HepG2 (cell line): ENCODE measurements at regions not wholly inside any gene's neighbourhood (a gene's known extent, or its start where the extent isn't known, plus 50 kb on each side); places are given as distances from the start of the nearest gene placed in this dataset.

Experiments used
- ATAC-seq: fragments of 200-7000 bp; cut with Tn5 transposase; 3 replicates; pipeline ENCODE4 v1.9.1; 2020; ENCODE audit warnings: mild to moderate bottlenecking, moderate library complexity
- BruUV-seq: library from RNA; stranded (reverse); fragments of 400-500 nt; replicated peaks from 2 replicates; lab custom pipeline; 2021; lab: Mats Ljungman, UMichigan
- CTCF ChIA-PET: fragments of 300-600 bp; formaldehyde crosslinking; extraction: SDS; loops from one replicate; lab custom pipeline; 2021; ENCODE audit warnings: low total read pairs, inconsistent platforms, low intra/inter-chr PET ratio; lab: Yijun Ruan, JAX
- POLR2A ChIA-PET: fragments of 350-600 bp; sonication (Branson Sonifier 250); formaldehyde crosslinking; loops from one replicate; lab custom pipeline; 2020; ENCODE audit warnings: antibody characterized with exemption, inconsistent platforms; lab: Yijun Ruan, JAX
- DNase-seq: peaks from one replicate; pipeline ENCODE4 v3.0.0-alpha.2; 2015; ENCODE audit warnings: low spot score
- FAIRE-seq: peaks from 3 replicates; lab custom pipeline; 2011; peaks lifted over from hg19 to GRCh38; lab: Jason Lieb, UNC
- H2AFZ ChIP-seq: one replicate; pipeline ENCODE4 v1.6.1; 2011; ENCODE audit warnings: low read length, inconsistent platforms
- H3K27ac ChIP-seq: fragments of 300-600 bp; 3 replicates; pipeline ENCODE4 v1.8.0; 2011; ENCODE audit warnings: mixed run types, mild to moderate bottlenecking, mixed read lengths, low read length, inconsistent platforms; ENCODE audit not compliant: insufficient read depth; ENCODE audit errors: extremely low read length
- H3K27me3 ChIP-seq, 2 experiments: fragments of 200-600 bp in 1 of 2; 2 replicates in 1 of 2; 3 replicates in 1 of 2; pipeline versions ENCODE4 v1.6.0 to v1.8.0; 2011; ENCODE audit warnings: low read length in 2 of 2, mild to moderate bottlenecking in 2 of 2, moderate library complexity in 2 of 2, inconsistent platforms in 1 of 2; ENCODE audit not compliant: insufficient read depth in 2 of 2, control insufficient read depth in 1 of 2
- H3K36me3 ChIP-seq, 2 experiments: fragments of 200-600 bp in 1 of 2; replicated peaks in 1 of 2; 2 replicates in 1 of 2; 3 replicates in 1 of 2; pipeline versions ENCODE4 v1.5.1 to v1.8.0; 2011; ENCODE audit warnings: low read length in 2 of 2, inconsistent platforms in 1 of 2; ENCODE audit not compliant: insufficient read depth in 2 of 2, control insufficient read depth in 1 of 2
- H3K4me1 ChIP-seq: 2 replicates; pipeline ENCODE4 v1.5.1; 2012; ENCODE audit warnings: low read length, inconsistent platforms; ENCODE audit not compliant: insufficient read depth
- H3K4me2 ChIP-seq: 2 replicates; pipeline ENCODE4 v1.6.0; 2011; ENCODE audit warnings: low read depth, low read length, inconsistent platforms
- H3K4me3 ChIP-seq, 3 experiments: fragments of 200-600 bp in 1 of 3; sonication (generic), shearing (Covaris generic) in 1 of 3; replicated peaks in 1 of 3; 2 replicates each; pipeline ENCODE4 v1.5.1; 2011 to 2016; ENCODE audit warnings: low read length in 3 of 3, inconsistent platforms in 2 of 3, low read depth in 2 of 3, mild to moderate bottlenecking in 2 of 3, control low read depth in 1 of 3, mixed read lengths in 1 of 3; ENCODE audit not compliant: insufficient read depth in 1 of 3
- H3K79me2 ChIP-seq: one replicate; pipeline ENCODE4 v1.6.1; 2011; ENCODE audit warnings: low read length, inconsistent platforms; ENCODE audit not compliant: insufficient read depth
- H3K9ac ChIP-seq: 2 replicates; pipeline ENCODE4 v1.6.0; 2011; ENCODE audit warnings: mild to moderate bottlenecking, low read depth, low read length, inconsistent platforms; ENCODE audit not compliant: insufficient read depth
- H3K9me3 ChIP-seq: 2 replicates; pipeline ENCODE4 v1.5.1; 2012; ENCODE audit warnings: mild to moderate bottlenecking, low read length
- H4K20me1 ChIP-seq: 2 replicates; pipeline ENCODE4 v1.6.0; 2011; ENCODE audit warnings: inconsistent platforms, mild to moderate bottlenecking, low read length, moderate library complexity; ENCODE audit not compliant: insufficient read depth
- ETV6 ChIP-seq: sonication (generic); formaldehyde crosslinking; conservative IDR thresholded peaks from 2 replicates; pipeline ENCODE4 v1.4.0; 2020; ENCODE audit warnings: missing genetic modification reagents
- MAZ ChIP-seq, 2 experiments: sonication (generic) in 1 of 2; formaldehyde crosslinking in 1 of 2; IDR thresholded peaks; 2 replicates each; pipeline versions ENCODE4 v1.5.0 to v1.6.1; 2012 to 2020; ENCODE audit warnings: low read depth in 2 of 2, mild to moderate bottlenecking in 2 of 2, borderline replicate concordance in 1 of 2, improper control_type of control experiment in 1 of 2, low read length in 1 of 2, missing genetic modification reagents in 1 of 2, moderate library complexity in 1 of 2
- POLR2A ChIP-seq, 2 experiments: IDR thresholded peaks; 2 replicates each; pipeline ENCODE4 v1.6.1; 2011; ENCODE audit warnings: low read depth in 2 of 2, low read length in 2 of 2, mild to moderate bottlenecking in 1 of 2, moderate library complexity in 1 of 2; ENCODE audit not compliant: insufficient read depth in 1 of 2
- TRIM24 ChIP-seq: sonication (generic); formaldehyde crosslinking; IDR thresholded peaks from 2 replicates; pipeline ENCODE4 v1.8.0; 2022; ENCODE audit warnings: mild to moderate bottlenecking, missing genetic modification reagents
- ZNF281 ChIP-seq: sonication (generic); formaldehyde crosslinking; IDR thresholded peaks from 2 replicates; pipeline ENCODE4 v1.4.0; 2020; ENCODE audit warnings: missing genetic modification reagents, borderline replicate concordance
- ZNF484 ChIP-seq: sonication (generic); formaldehyde crosslinking; IDR thresholded peaks from 2 replicates; pipeline ENCODE4 v1.5.1; 2020; ENCODE audit warnings: mild to moderate bottlenecking, low read depth, missing genetic modification reagents, borderline replicate concordance
- WGBS: methylation state at CpG from one replicate; pipeline ENCODE4 v1.1.6; 2017; ENCODE audit warnings: low lambda C conversion rate; 5-methylcytosine and 5-hydroxymethylcytosine counted together
- in situ Hi-C: cut with HindIII; loops from 2 replicates; pipeline ENCODE4 v1.10.0; 2017; ENCODE audit warnings: low pct_unique_long_range_greater_than_20kb; ENCODE audit not compliant: extremely low pct_ligation_motif_present
- intact Hi-C: fragments of 100-400 bp; cut with micrococcal nuclease; formaldehyde crosslinking; loops from one replicate; pipeline ENCODE4 v1.10.0; 2022; ENCODE audit not compliant: unreplicated experiment

GRCh38 chr4:110886270-110886669, 263.4 kb upstream of the PITX2 start:
- Histone ChIP-seq H3K4me1 (no peaks in the 10 kb centered on the region), H3K4me3 (no peak overlapping the region), H4K20me1 (no peaks in the 10 kb centered on the region), H3K79me2 (no peaks in the 10 kb centered on the region), H3K9ac (no peak overlapping the region), H3K36me3 (no peaks in the 10 kb centered on the region), H3K9me3 (no peaks in the 10 kb centered on the region), H3K27me3 (no peaks in the 10 kb centered on the region), H3K27ac (no peak overlapping the region), H2AFZ (no peak overlapping the region), H3K4me2 (no peak overlapping the region)
- ChIA-PET POLR2A (no interaction called here), CTCF (no interaction called here)
- intact Hi-C loops (no loop called here), in situ Hi-C loops (no loop called here)
- WGBS, result 6% methylated on average over 6 of the region's 6 CpGs
- DNase-seq, result no peak
- no peak for ATAC-seq
- BruUV-seq, result no TSS peak
- FAIRE-seq, result no peak
- TF ChIP-seq ETV6 (CRISPR knock-in tag) (no peak), TRIM24 (no peak), POLR2A (IDR thresholded peaks at IDR 0.05; ENCODE audit: insufficient read depth in 1 of 2, low read depth in 2 of 2, low read length in 2 of 2) (no peak), ZNF281 (CRISPR knock-in tag) (no peak)

GRCh38 chr4:110886856-110887255, 264.0 kb upstream of the PITX2 start:
- Histone ChIP-seq H3K4me2 (no peak overlapping the region), H2AFZ (no peak overlapping the region), H3K79me2 (no peaks in the 10 kb centered on the region), H3K9me3 (no peaks in the 10 kb centered on the region), H3K27me3 (no peaks in the 10 kb centered on the region), H4K20me1 (no peaks in the 10 kb centered on the region), H3K9ac (no peak overlapping the region), H3K4me3 (no peak overlapping the region), H3K36me3 (no peaks in the 10 kb centered on the region), H3K4me1 (no peaks in the 10 kb centered on the region), H3K27ac (no peak overlapping the region)
- ChIA-PET CTCF (no interaction called here), POLR2A (no interaction called here)
- in situ Hi-C loops, result no loop called here
- intact Hi-C loops, result no loop called here
- BruUV-seq, result no TSS peak
- FAIRE-seq, result no peak
- DNase-seq, result no peak
- TF ChIP-seq MAZ (IDR thresholded peaks at IDR 0.05; ENCODE audit: borderline replicate concordance, low read depth, low read length) (no peak), MAZ (CRISPR knock-in tag; IDR thresholded peaks at IDR 0.05; ENCODE audit: low read depth) (no peak), ZNF484 (CRISPR knock-in tag) (no peak)
- 37% methylated on average over 8 of the region's 8 CpGs for WGBS
- ATAC-seq, result no peak
